Transverse colon (tissue), 3 donors: ENCODE measurements at regions not wholly inside any gene's neighbourhood (a gene's known extent, or its start where the extent isn't known, plus 50 kb on each side); places are given as distances from the start of the nearest gene placed in this dataset.

Experiments
- EP300 ChIP-seq: sonication (generic); formaldehyde crosslinking; IDR thresholded peaks from one replicate; pipeline ENCODE4 v1.6.1; 2017; ENCODE audit warnings: antibody characterized with exemption, low read depth
- TF ChIP-seq, protein P1 (sequence below), 5 experiments: fragments of 200-600 bp in 3 of 5; fragments of 450-650 bp in 2 of 5; sonication (generic) in 3 of 5; IDR thresholded peaks; 1 replicate in 2 of 5; 2 replicates in 3 of 5; pipeline ENCODE4 v1.5.1; 2016 to 2017; ENCODE audit warnings: antibody characterized with exemption in 5 of 5, inconsistent platforms in 3 of 5, mild to moderate bottlenecking in 2 of 5, moderate library complexity in 1 of 5

- TF ChIP-seq, protein P1, sequence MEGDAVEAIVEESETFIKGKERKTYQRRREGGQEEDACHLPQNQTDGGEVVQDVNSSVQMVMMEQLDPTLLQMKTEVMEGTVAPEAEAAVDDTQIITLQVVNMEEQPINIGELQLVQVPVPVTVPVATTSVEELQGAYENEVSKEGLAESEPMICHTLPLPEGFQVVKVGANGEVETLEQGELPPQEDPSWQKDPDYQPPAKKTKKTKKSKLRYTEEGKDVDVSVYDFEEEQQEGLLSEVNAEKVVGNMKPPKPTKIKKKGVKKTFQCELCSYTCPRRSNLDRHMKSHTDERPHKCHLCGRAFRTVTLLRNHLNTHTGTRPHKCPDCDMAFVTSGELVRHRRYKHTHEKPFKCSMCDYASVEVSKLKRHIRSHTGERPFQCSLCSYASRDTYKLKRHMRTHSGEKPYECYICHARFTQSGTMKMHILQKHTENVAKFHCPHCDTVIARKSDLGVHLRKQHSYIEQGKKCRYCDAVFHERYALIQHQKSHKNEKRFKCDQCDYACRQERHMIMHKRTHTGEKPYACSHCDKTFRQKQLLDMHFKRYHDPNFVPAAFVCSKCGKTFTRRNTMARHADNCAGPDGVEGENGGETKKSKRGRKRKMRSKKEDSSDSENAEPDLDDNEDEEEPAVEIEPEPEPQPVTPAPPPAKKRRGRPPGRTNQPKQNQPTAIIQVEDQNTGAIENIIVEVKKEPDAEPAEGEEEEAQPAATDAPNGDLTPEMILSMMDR (IDR thresholded peaks at IDR 0.05), result no peak
- no peak for TF ChIP-seq EP300
Measured at GRCh38 chr10:71908998-71909397, 55.2 kb upstream of the CHST3 start.
